Psoas muscle (tissue), 7 donors: ENCODE measurements at regions not wholly inside any gene's neighbourhood (a gene's known extent, or its start where the extent isn't known, plus 50 kb on each side); places are given as distances from the start of the nearest gene placed in this dataset.

Source experiments
- ATAC-seq, 4 donors: fragments of 200-7000 bp; cut with Tn5 transposase; one replicate each; pipeline ENCODE4 v1.9.1; 2020; ENCODE audit warnings: moderate library complexity in 3 of 4, mild to moderate bottlenecking in 2 of 4
- DNase-seq, 2 donors: peaks; one replicate each; pipeline ENCODE4 v3.0.0-alpha.2; 2020
- H3K27ac ChIP-seq: fragments of 200-600 bp; one replicate; pipeline ENCODE4 v1.8.0; 2022
- H3K27me3 ChIP-seq, 3 donors: fragments of 200-600 bp in 1 of 3; one replicate each; pipeline versions ENCODE4 v1.6.1 to v1.8.0; 2013 to 2022; ENCODE audit warnings: low read length in 2 of 3, mild to moderate bottlenecking in 2 of 3, moderate library complexity in 1 of 3; ENCODE audit not compliant: insufficient read depth in 3 of 3
- H3K36me3 ChIP-seq, 2 donors: fragments of 200-600 bp in 1 of 2; one replicate each; pipeline versions ENCODE4 v1.6.1 to v1.8.0; 2013 to 2022; ENCODE audit warnings: low read depth in 1 of 2, mild to moderate bottlenecking in 1 of 2, moderate library complexity in 1 of 2; ENCODE audit not compliant: insufficient read depth in 1 of 2
- H3K4me1 ChIP-seq: fragments of 200-600 bp; one replicate; pipeline ENCODE4 v1.8.0; 2022
- H3K4me3 ChIP-seq: fragments of 200-600 bp; one replicate; pipeline ENCODE4 v1.8.0; 2022; ENCODE audit warnings: mild to moderate bottlenecking
- H3K9me3 ChIP-seq: fragments of 200-600 bp; one replicate; pipeline ENCODE4 v1.8.0; 2022
- CTCF ChIP-seq: fragments of 200-600 bp; IDR thresholded peaks from one replicate; pipeline ENCODE4 v1.8.0; 2022; ENCODE audit warnings: antibody characterized with exemption
- WGBS, 3 donors: extraction: QIAGEN DNeasy Blood & Tissue Kit; methylation state at CpG; one replicate each; pipeline versions ENCODE4 v1.1.6 to v1.1.7; 2013; 5-methylcytosine and 5-hydroxymethylcytosine counted together
- intact Hi-C, 2 donors: fragments of 100-400 bp; cut with DNase I; formaldehyde crosslinking; loops; one replicate each; pipeline versions ENCODE4 v1.11.0 to v1.14.2; 2022
- donor health status: healthy with polysubstance abuse.
- donor health status: DM: no; HTN: no; CAD: no; lungs with moderate emphysema.
- donor health status: Bipolar disorder and iron deficiency.
- donor health status: healthy.
- donor health status: DM: yes; HTN: yes; CAD: no.
- donor health status: DM: no; HTN: no; CAD: no.
- donor health status: DM: yes; HTN: yes; CAD: no.

GRCh38 chr1:222283147-222283768 is 264.6 kb downstream of the HHIPL2 start:
- no peaks in the 10 kb centered on the region for H3K27me3 ChIP-seq
- intact Hi-C loops = no loop called here
- no peaks in the 10 kb centered on the region for H3K4me1 ChIP-seq
- ATAC-seq (no peak), DNase-seq (no peak)
- WGBS, 3 donors = 35 to 37% (median 36%) methylated on average over 4 of the region's 4 CpGs
- H3K27ac ChIP-seq = no peak overlapping the region
- H3K9me3 ChIP-seq = no peaks in the 10 kb centered on the region
- H3K36me3 ChIP-seq = no peaks in the 10 kb centered on the region
- no peak for TF ChIP-seq CTCF
- H3K4me3 ChIP-seq = no peak overlapping the region

GRCh38 chr1:222279591-222279990 is 268.3 kb downstream of the HHIPL2 start:
- H3K36me3 ChIP-seq = no peaks in the 10 kb centered on the region
- H3K4me1 ChIP-seq = no peaks in the 10 kb centered on the region
- H3K4me3 ChIP-seq = no peak overlapping the region
- H3K9me3 ChIP-seq = no peaks in the 10 kb centered on the region
- no peak for ATAC-seq
- H3K27me3 ChIP-seq = no peaks in the 10 kb centered on the region
- WGBS, 3 donors = 35 to 72% (median 43%) methylated on average over 3 of the region's 3 CpGs
- intact Hi-C loops = no loop called here
- no peak for TF ChIP-seq CTCF
- DNase-seq = no peak
- no peak overlapping the region for H3K27ac ChIP-seq

GRCh38 chr1:222278501-222278900 is 269.4 kb downstream of the HHIPL2 start:
- TF ChIP-seq CTCF = no peak
- DNase-seq (no peak), ATAC-seq (no peak)
- Histone ChIP-seq H3K4me1 (no peaks in the 10 kb centered on the region), H3K4me3 (no peak overlapping the region), H3K9me3 (no peaks in the 10 kb centered on the region), H3K27ac (no peak overlapping the region), H3K27me3 (no peaks in the 10 kb centered on the region), H3K36me3 (no peaks in the 10 kb centered on the region)
- intact Hi-C loops = no loop called here

DNA sequence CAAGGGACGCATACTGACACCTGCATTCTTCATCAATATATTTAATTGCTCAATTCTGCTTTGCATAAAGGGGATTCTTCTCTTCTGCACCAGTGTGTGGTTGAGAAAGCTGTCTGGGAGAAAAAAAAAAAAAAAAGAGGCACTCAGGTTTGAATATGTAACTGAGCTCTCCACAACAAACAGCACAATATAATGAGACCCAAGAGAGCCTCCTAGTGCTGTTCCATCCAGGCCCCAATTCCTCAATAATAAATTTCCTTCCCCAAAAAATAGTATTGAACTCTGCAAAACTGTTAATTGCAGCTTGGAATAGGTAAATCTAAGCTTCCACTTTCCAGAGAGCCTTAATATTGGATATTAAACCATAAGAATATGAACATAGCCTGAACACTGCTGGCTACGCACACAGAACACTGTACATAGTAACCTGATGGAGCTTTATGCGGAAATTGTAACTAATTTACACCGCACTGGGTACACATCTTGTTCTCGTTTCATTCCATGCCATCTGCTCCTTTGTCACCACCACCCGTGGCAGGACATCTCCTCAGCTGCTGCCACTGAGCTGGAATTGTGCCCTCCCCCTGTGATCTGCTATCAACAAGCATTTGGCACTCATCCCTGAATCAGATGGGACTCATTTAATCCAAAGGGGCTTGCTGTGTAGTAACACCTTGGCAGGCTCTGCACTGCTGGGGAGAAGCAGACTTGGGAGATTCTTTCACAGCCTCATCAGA is 272.0 kb downstream of the HHIPL2 start:
- Histone ChIP-seq H3K27ac (no peak overlapping the region), H3K9me3 (no peaks in the 10 kb centered on the region), H3K36me3 (no peaks in the 10 kb centered on the region), H3K4me3 (no peak overlapping the region), H3K27me3 (no peaks in the 10 kb centered on the region), H3K4me1 (no peaks in the 10 kb centered on the region)
- no peak for TF ChIP-seq CTCF
- intact Hi-C loops = no loop called here
- DNase-seq (no peak), ATAC-seq (no peak)
- 48 to 55% (median 51%) methylated on average over 6 of the region's 6 CpGs for WGBS, 3 donors
